ENCODE measurements at regions not wholly inside any gene's neighbourhood (a gene's known extent, or its start where the extent isn't known, plus 50 kb on each side); places are given as distances from the start of the nearest gene placed in this dataset.
A peak's percentile ranks its signal among the peaks of the same experiment; 100 is the strongest.

DNA sequence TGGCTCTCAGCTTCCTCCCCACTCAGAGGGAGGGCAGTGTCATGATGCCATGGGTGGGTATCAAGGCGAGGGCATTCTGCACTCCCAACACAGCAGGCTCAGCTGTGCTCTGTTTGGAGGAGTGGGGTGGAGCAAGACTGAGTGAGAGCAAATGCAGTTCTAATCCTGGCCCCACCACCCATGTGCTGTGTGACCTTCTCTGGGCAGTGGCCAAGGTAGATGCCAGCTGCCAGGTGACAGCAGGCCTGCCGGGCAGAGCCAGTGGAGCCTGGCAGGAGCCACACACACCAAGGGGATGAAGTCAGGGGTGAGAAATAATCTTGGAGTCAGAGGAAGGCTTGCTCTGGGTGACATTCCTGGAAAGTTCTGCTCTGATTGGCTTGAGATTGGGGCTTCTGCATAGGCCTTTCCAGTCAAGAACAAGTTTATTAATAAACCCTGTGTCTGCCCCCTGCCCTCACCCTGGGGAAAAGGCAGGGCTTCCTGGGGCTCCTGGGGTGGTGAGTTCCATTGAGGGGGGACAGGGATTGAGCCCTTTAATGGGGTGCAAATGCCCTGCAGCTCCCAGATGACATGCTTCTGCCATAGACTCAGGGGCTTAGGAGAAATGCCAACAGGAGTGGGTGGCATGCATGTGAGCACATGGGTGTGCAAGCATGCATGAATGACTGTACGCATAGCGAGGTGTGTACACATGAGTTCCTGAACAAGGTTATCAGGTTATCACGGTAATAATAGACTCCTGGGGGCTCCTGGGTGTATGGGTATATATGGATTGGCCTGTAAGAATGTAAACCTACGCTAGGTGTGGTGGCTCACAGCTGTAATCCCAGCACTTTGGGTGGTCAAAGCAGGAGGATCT is 134.2 kb downstream of the MRPL14 start:
- DNase-seq (ENCODE audit: low read depth, low spot score) (no peak), ATAC-seq (no peak; the same call in 1 of the 3 replicates), FAIRE-seq (no peak)
- Histone ChIP-seq H3K27me3 (replicated peaks in 1 of 2; ENCODE audit: control insufficient read depth in 2 of 2, insufficient read depth in 2 of 2, low read length in 1 of 2) (no peaks in the 10 kb centered on the region), H3K4me2 (ENCODE audit: control insufficient read depth, insufficient read depth) (no peak overlapping the region), H2AFZ (ENCODE audit: control insufficient read depth, low read depth, low read length) (no peak overlapping the region), H3K4me1 (ENCODE audit: control insufficient read depth, insufficient read depth, low read length) (peaks cover 10% of the 10 kb centered on the region), H3K79me2 (ENCODE audit: control insufficient read depth, insufficient read depth, low read length) (no peaks in the 10 kb centered on the region), H3K4me3 (no peak overlapping the region), H3K9me3 (replicated peaks; ENCODE audit: control insufficient read depth, insufficient read depth, low read length) (no peaks in the 10 kb centered on the region), H3K36me3 (ENCODE audit: control insufficient read depth in 2 of 2, insufficient read depth in 2 of 2, low read length in 1 of 2) (no peaks in the 10 kb centered on the region), H3K9ac (ENCODE audit: control insufficient read depth, insufficient read depth, low read length) (no peak overlapping the region), H3K27ac (ENCODE audit: control insufficient read depth, insufficient read depth) (no peak overlapping the region), H4K20me1 (ENCODE audit: control insufficient read depth, insufficient read depth) (no peaks in the 10 kb centered on the region)
- TF ChIP-seq, protein P1, sequence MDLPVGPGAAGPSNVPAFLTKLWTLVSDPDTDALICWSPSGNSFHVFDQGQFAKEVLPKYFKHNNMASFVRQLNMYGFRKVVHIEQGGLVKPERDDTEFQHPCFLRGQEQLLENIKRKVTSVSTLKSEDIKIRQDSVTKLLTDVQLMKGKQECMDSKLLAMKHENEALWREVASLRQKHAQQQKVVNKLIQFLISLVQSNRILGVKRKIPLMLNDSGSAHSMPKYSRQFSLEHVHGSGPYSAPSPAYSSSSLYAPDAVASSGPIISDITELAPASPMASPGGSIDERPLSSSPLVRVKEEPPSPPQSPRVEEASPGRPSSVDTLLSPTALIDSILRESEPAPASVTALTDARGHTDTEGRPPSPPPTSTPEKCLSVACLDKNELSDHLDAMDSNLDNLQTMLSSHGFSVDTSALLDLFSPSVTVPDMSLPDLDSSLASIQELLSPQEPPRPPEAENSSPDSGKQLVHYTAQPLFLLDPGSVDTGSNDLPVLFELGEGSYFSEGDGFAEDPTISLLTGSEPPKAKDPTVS (IDR thresholded peaks at IDR 0.05; ENCODE audit: low read depth, low read length), result no peak
- TF ChIP-seq NR2F1 (conservative IDR thresholded peaks at IDR 0.05), result 0 out of 2 replicates have a peak, but pooled peaks have one; percentile 1
- RAD21 ChIA-PET (ENCODE audit: unreplicated experiment), result interaction anchor here (0.8 to 7.3 kb wide), 6 partner anchors 11 to 269 kb away, joined by 3 to 48 read pairs (median 5); partner anchors contain the start of gene VEGFA
- intact Hi-C loops (cut with micrococcal nuclease; ENCODE audit: unreplicated experiment), result no loop called here
- in situ Hi-C loops (cut with MboI), result no loop called here
- WGBS (ENCODE audit: insufficient coverage, insufficient replicate concordance, low lambda C conversion rate, missing lambda C conversion rate), result 52% methylated on average over 6 of the region's 6 CpGs
- BruUV-seq (replicated peaks), result no TSS peak
- CTCF ChIA-PET, result interaction anchor here (0.6 to 3.3 kb wide), 9 partner anchors 8 to 224 kb away, joined by 3 to 12 read pairs (median 4); partner anchors contain the start of gene VEGFA
- POLR2A ChIA-PET, result interaction anchor here (0.6 to 3.7 kb wide), 7 partner anchors 14 to 475 kb away, joined by 3 to 41 read pairs (median 3); partner anchors contain the start of gene VEGFA
- SMC1A ChIA-PET (ENCODE audit: uncharacterized antibody, unreplicated experiment), result interaction anchor here (0.9 to 5.3 kb wide), 7 partner anchors 9 to 176 kb away, joined by 3 to 41 read pairs (median 5); no protein-coding TSS in a partner anchor
